GM12892 (cell line): ENCODE measurements at regions not wholly inside any gene's neighbourhood (a gene's known extent, or its start where the extent isn't known, plus 50 kb on each side); places are given as distances from the start of the nearest gene placed in this dataset.

Source experiments
- POLR2A ChIP-seq: IDR thresholded peaks from 2 replicates; pipeline ENCODE4 v1.6.1; 2011; ENCODE audit warnings: low read depth, low read length, control low read depth
- POLR2AphosphoS5 ChIP-seq: IDR thresholded peaks from 2 replicates; pipeline ENCODE4 v1.6.1; 2011; ENCODE audit warnings: low read depth, low read length, control low read depth

DNA sequence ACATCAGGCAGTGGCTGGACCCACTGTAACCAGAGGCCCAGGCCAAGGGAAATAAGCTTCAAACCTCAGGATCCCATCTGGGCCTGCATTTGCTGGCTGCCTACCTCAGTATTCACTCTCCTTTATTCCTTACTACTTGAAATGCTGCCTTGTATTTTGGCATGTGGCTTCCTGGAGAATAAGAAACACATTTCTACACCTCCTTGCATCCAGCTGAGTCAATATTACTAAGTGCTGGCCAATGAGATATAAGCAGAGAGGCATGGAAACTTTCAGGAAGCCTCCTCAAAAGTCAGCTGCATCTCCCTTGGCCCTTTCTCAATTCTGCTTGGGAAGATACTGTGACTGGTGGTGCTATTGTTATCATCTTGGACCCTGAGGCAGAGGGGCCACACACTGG is 59.8 kb upstream of the RELL1 start:
- TF ChIP-seq POLR2AphosphoS5, result no peak
- no peak for TF ChIP-seq POLR2A
